HEK293 (cell line): ENCODE measurements at regions not wholly inside any gene's neighbourhood (a gene's known extent, or its start where the extent isn't known, plus 50 kb on each side); places are given as distances from the start of the nearest gene placed in this dataset.

ENCODE experiments used
- CTCF ChIA-PET: fragments of 350-600 bp; formaldehyde crosslinking; extraction: SDS; loops from one replicate; lab custom pipeline; 2021; ENCODE audit warnings: antibody characterized with exemption; lab: Yijun Ruan, JAX
- POLR2A ChIA-PET: fragments of 300-600 bp; formaldehyde crosslinking; extraction: SDS; loops from one replicate; lab custom pipeline; 2020; ENCODE audit warnings: antibody characterized with exemption, inconsistent platforms; lab: Yijun Ruan, JAX
- H3K27ac ChIP-seq: fragments of 200-500 bp; sonication (Bioruptor generic); 2 replicates; pipeline ENCODE4 v1.5.1; 2014; ENCODE audit warnings: low read depth, low read length, control low read depth, inconsistent platforms; ENCODE audit errors: extremely low read depth
- H3K36me3 ChIP-seq, 2 experiments: fragments of 200-500 bp in 1 of 2; sonication (Bioruptor generic) in 1 of 2; 1 replicate in 1 of 2; 2 replicates in 1 of 2; pipeline ENCODE4 v1.5.1; 2014 to 2017; ENCODE audit warnings: inconsistent platforms in 2 of 2, low read length in 2 of 2; ENCODE audit not compliant: control insufficient read depth in 2 of 2, insufficient read depth in 1 of 2
- H3K4me1 ChIP-seq: fragments of 200-500 bp; sonication (Bioruptor generic); 2 replicates; pipeline ENCODE4 v1.5.1; 2014; ENCODE audit warnings: mild to moderate bottlenecking, low read length, inconsistent platforms; ENCODE audit not compliant: control insufficient read depth, insufficient read depth
- H3K4me3 ChIP-seq: 2 replicates; pipeline ENCODE4 v1.5.1; 2011; ENCODE audit warnings: low read depth, mild to moderate bottlenecking, control low read depth, low read length, moderate library complexity
- H3K9me3 ChIP-seq: fragments of 200-500 bp; sonication (Bioruptor generic); 2 replicates; pipeline ENCODE4 v1.5.1; 2014; ENCODE audit warnings: low read depth, low read length, inconsistent platforms; ENCODE audit not compliant: control insufficient read depth, insufficient read depth
- INSM2 ChIP-seq: fragments of 450-650 bp; formaldehyde crosslinking; IDR thresholded peaks from 2 replicates; pipeline ENCODE4 v1.5.1; 2016; ENCODE audit warnings: missing biosample characterization, missing genetic modification characterization
- KLF16 ChIP-seq: fragments of 450-650 bp; formaldehyde crosslinking; IDR thresholded peaks from 2 replicates; pipeline ENCODE4 v1.5.1; 2017; ENCODE audit warnings: missing biosample characterization, missing genetic modification characterization
- KLF7 ChIP-seq: fragments of 450-650 bp; formaldehyde crosslinking; IDR thresholded peaks from 2 replicates; pipeline ENCODE4 v1.5.1; 2016; ENCODE audit warnings: missing biosample characterization, missing genetic modification characterization, borderline replicate concordance
- PRDM10 ChIP-seq: fragments of 450-650 bp; formaldehyde crosslinking; IDR thresholded peaks from 2 replicates; pipeline ENCODE4 v1.5.1; 2016; ENCODE audit warnings: missing biosample characterization, missing genetic modification characterization
- TSHZ1 ChIP-seq: fragments of 450-650 bp; formaldehyde crosslinking; IDR thresholded peaks from 2 replicates; pipeline ENCODE4 v1.5.1; 2016; ENCODE audit warnings: missing biosample characterization, missing genetic modification characterization, borderline replicate concordance
- ZNF146 ChIP-seq: fragments of 450-650 bp; formaldehyde crosslinking; IDR thresholded peaks from 2 replicates; pipeline ENCODE4 v1.5.1; 2016; ENCODE audit warnings: missing biosample characterization, missing genetic modification characterization
- ZNF184 ChIP-seq: fragments of 450-650 bp; IDR thresholded peaks from 2 replicates; pipeline ENCODE4 v1.5.1; 2018; ENCODE audit warnings: missing biosample characterization, mild to moderate bottlenecking, missing genetic modification characterization
- ZNF214 ChIP-seq: fragments of 450-650 bp; formaldehyde crosslinking; IDR thresholded peaks from 2 replicates; pipeline ENCODE4 v1.5.1; 2017; ENCODE audit warnings: missing biosample characterization, mild to moderate bottlenecking, missing genetic modification characterization, borderline replicate concordance
- ZNF549 ChIP-seq: fragments of 450-650 bp; IDR thresholded peaks from 2 replicates; pipeline ENCODE4 v1.5.1; 2018; ENCODE audit warnings: missing biosample characterization, missing genetic modification characterization, mild to moderate bottlenecking, inconsistent platforms, moderate library complexity
- ZNF660 ChIP-seq: fragments of 450-650 bp; IDR thresholded peaks from 2 replicates; pipeline ENCODE4 v1.5.1; 2018; ENCODE audit warnings: missing biosample characterization, mild to moderate bottlenecking, missing genetic modification characterization
- ZNF701 ChIP-seq: fragments of 450-650 bp; formaldehyde crosslinking; IDR thresholded peaks from 2 replicates; pipeline ENCODE4 v1.5.1; 2016; ENCODE audit warnings: missing biosample characterization, missing genetic modification characterization
- ZSCAN30 ChIP-seq: fragments of 450-650 bp; IDR thresholded peaks from 2 replicates; pipeline ENCODE4 v1.5.1; 2018; ENCODE audit warnings: missing biosample characterization, mild to moderate bottlenecking, missing genetic modification characterization, moderate library complexity

GRCh38 chr22:27697888-27698287 lies 103.7 kb downstream of the MN1 start:
- TF ChIP-seq KLF16 (tag by site-specific recombination): no peak
- no peak for TF ChIP-seq ZNF549 (tag by site-specific recombination)
- TF ChIP-seq ZNF214 (tag by site-specific recombination): no peak
- TF ChIP-seq ZSCAN30 (tag by site-specific recombination): no peak
- TF ChIP-seq ZNF146 (tag by site-specific recombination): no peak
- no peak for TF ChIP-seq TSHZ1 (tag by site-specific recombination)
- TF ChIP-seq KLF7: no peak
- no peak for TF ChIP-seq PRDM10
- TF ChIP-seq ZNF184: no peak
- no peak for TF ChIP-seq INSM2 (tag by site-specific recombination)
- no peak for TF ChIP-seq ZNF660
- TF ChIP-seq ZNF701 (tag by site-specific recombination): no peak
- TF ChIP-seq, all 188 proteins: peak for 0
- ChIA-PET POLR2A (interaction anchor here (0.5 kb wide), 1 partner anchor 30 kb away, joined by 3 read pairs; no protein-coding TSS in a partner anchor), CTCF (no interaction called here)
- Histone ChIP-seq H3K36me3 (no peaks in the 10 kb centered on the region), H3K4me3 (no peak overlapping the region), H3K9me3 (no peaks in the 10 kb centered on the region), H3K27ac (no peak overlapping the region), H3K4me1 (no peaks in the 10 kb centered on the region)
